GM23338 (cell line): ENCODE measurements at regions not wholly inside any gene's neighbourhood (a gene's known extent, or its start where the extent isn't known, plus 50 kb on each side); places are given as distances from the start of the nearest gene placed in this dataset.

ENCODE experiments used
- CTCF ChIP-seq, 2 experiments: fragments of 200-600 bp in 1 of 2; sonication (generic) in 1 of 2; conservative IDR thresholded peaks; 2 replicates each; pipeline versions ENCODE4 v1.5.1 to v1.6.1; 2016 to 2017; ENCODE audit warnings: antibody characterized with exemption in 2 of 2, low read depth in 2 of 2, mild to moderate bottlenecking in 2 of 2, moderate library complexity in 1 of 2
- EZH2phosphoT487 ChIP-seq: fragments of 200-600 bp; sonication (generic); IDR thresholded peaks from one replicate; pipeline ENCODE4 v1.8.1; 2018; ENCODE audit warnings: antibody characterized with exemption; ENCODE audit not compliant: unreplicated experiment
- REST ChIP-seq: IDR thresholded peaks from one replicate; pipeline ENCODE4 v1.6.1; 2018; ENCODE audit warnings: antibody characterized with exemption; ENCODE audit not compliant: unreplicated experiment

- TF ChIP-seq CTCF (conservative IDR thresholded peaks at IDR 0.05; ENCODE audit: low read depth in 2 of 2), result no peak
- TF ChIP-seq REST, result no peak
- TF ChIP-seq EZH2phosphoT487, result no peak
Observed at GRCh38 chr5:170173227-170173626, 59.6 kb upstream of the C5orf58 start.
